OCI-LY1 (cell line): ENCODE measurements at regions not wholly inside any gene's neighbourhood (a gene's known extent, or its start where the extent isn't known, plus 50 kb on each side); places are given as distances from the start of the nearest gene placed in this dataset.

ENCODE experiments used
- H2AFZ ChIP-seq: fragments of 200-600 bp; sonication (generic), shearing (Covaris generic); 2 replicates; pipeline ENCODE4 v1.6.0; 2014; ENCODE audit warnings: antibody characterized with exemption, mild to moderate bottlenecking, low read length
- H3F3A ChIP-seq: fragments of 200-600 bp; sonication (generic), shearing (Covaris generic); 2 replicates; pipeline ENCODE4 v1.6.0; 2014; ENCODE audit warnings: mild to moderate bottlenecking, antibody characterized with exemption, low read length, moderate library complexity; ENCODE audit not compliant: insufficient read depth
- H3K27ac ChIP-seq: fragments of 200-600 bp; sonication (generic); 2 replicates; pipeline ENCODE4 v1.5.1; 2014; ENCODE audit warnings: low read length, mixed run types, mild to moderate bottlenecking, low read depth; ENCODE audit not compliant: poor library complexity, severe bottlenecking
- H3K27me3 ChIP-seq: fragments of 200-600 bp; sonication (generic); 2 replicates; pipeline ENCODE4 v1.6.0; 2014; ENCODE audit warnings: antibody characterized with exemption, mild to moderate bottlenecking, low read length, moderate library complexity; ENCODE audit not compliant: insufficient read depth
- H3K36me3 ChIP-seq: fragments of 200-600 bp; sonication (generic); 2 replicates; pipeline ENCODE4 v1.6.1; 2014; ENCODE audit warnings: mild to moderate bottlenecking, antibody characterized with exemption, low read length, moderate library complexity, mixed read lengths; ENCODE audit not compliant: insufficient read depth
- H3K4me1 ChIP-seq: fragments of 200-600 bp; sonication (generic); 2 replicates; pipeline ENCODE4 v1.5.1; 2014; ENCODE audit warnings: mild to moderate bottlenecking, low read length, moderate library complexity; ENCODE audit not compliant: insufficient read depth, severe bottlenecking
- H3K4me2 ChIP-seq: fragments of 200-600 bp; sonication (generic), shearing (Covaris generic); 2 replicates; pipeline ENCODE4 v1.6.1; 2014; ENCODE audit warnings: low read length
- H3K4me3 ChIP-seq: fragments of 200-600 bp; sonication (generic); 2 replicates; pipeline ENCODE4 v1.5.1; 2014; ENCODE audit warnings: low read length, low read depth, mild to moderate bottlenecking, mixed read lengths; ENCODE audit not compliant: poor library complexity, severe bottlenecking
- H3K79me2 ChIP-seq: fragments of 200-600 bp; shearing (Covaris generic); 2 replicates; pipeline ENCODE4 v1.6.1; 2016; ENCODE audit warnings: mixed run types, low read length, mixed read lengths; ENCODE audit not compliant: insufficient read depth
- H3K9ac ChIP-seq: fragments of 200-600 bp; sonication (generic), shearing (Covaris generic); 2 replicates; pipeline ENCODE4 v1.6.1; 2014; ENCODE audit warnings: mild to moderate bottlenecking, low read length, mixed read lengths
- H3K9me2 ChIP-seq: fragments of 200-600 bp; sonication (generic), shearing (Covaris generic); 2 replicates; pipeline ENCODE4 v1.6.1; 2014; ENCODE audit warnings: low read depth, mild to moderate bottlenecking, low read length, mixed read lengths
- H3K9me3 ChIP-seq: fragments of 200-600 bp; shearing (Covaris generic); 2 replicates; pipeline ENCODE4 v1.6.1; 2014; ENCODE audit warnings: low read length, mixed read lengths
- H4K20me1 ChIP-seq: fragments of 200-600 bp; sonication (generic), shearing (Covaris generic); 2 replicates; pipeline ENCODE4 v1.6.0; 2016; ENCODE audit warnings: mild to moderate bottlenecking, low read length; ENCODE audit not compliant: insufficient read depth
- EZH2 ChIP-seq: fragments of 200-600 bp; sonication (generic), shearing (Covaris generic); IDR thresholded peaks from 2 replicates; pipeline ENCODE4 v1.8.0; 2017; ENCODE audit warnings: borderline replicate concordance, mixed run types, mild to moderate bottlenecking, antibody characterized with exemption, low read length, moderate library complexity, mixed read lengths
- TF ChIP-seq, protein P1 (sequence below): fragments of 200-600 bp; sonication (generic), shearing (Covaris generic); IDR thresholded peaks from 2 replicates; pipeline ENCODE4 v1.5.1; 2017; ENCODE audit warnings: mild to moderate bottlenecking, antibody characterized with exemption, low read length, moderate library complexity, mixed read lengths

GRCh38 chr19:5264453-5264852 lies 76.2 kb downstream of the PTPRS start:
- H3F3A ChIP-seq, result no peaks in the 10 kb centered on the region
- no peak overlapping the region for H3K4me3 ChIP-seq
- no peaks in the 10 kb centered on the region for H3K79me2 ChIP-seq
- no peaks in the 10 kb centered on the region for H4K20me1 ChIP-seq
- H2AFZ ChIP-seq, result no peak overlapping the region
- 0 out of 2 replicates have a peak, but pooled peaks cover 5% of the 10 kb centered on the region for H3K27me3 ChIP-seq
- TF ChIP-seq EZH2, result no peak
- no peaks in the 10 kb centered on the region for H3K9me3 ChIP-seq
- H3K4me2 ChIP-seq, result no peak overlapping the region
- H3K9ac ChIP-seq, result no peak overlapping the region
- H3K27ac ChIP-seq, result no peak overlapping the region
- no peaks in the 10 kb centered on the region for H3K9me2 ChIP-seq
- H3K36me3 ChIP-seq, result no peaks in the 10 kb centered on the region
- H3K4me1 ChIP-seq, result no peaks in the 10 kb centered on the region

DNA sequence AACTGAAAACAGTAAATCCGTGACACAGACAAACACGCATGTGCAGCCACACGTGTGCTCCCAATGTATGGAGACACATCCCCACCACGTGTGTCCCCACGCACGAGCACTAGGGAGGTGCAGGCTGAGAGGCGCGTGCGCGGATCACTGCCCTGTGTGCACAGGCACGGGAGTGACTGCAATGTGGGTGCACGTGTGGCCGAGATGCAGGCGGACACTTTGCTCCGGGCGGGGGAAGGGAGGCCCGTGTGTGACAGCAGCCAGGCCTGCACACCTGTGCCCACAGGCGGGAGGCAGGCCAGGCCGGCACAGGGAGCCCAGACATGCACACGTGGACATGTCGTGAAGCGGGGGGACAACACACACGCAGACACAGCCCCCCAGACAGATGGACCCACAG lies 77.0 kb downstream of the PTPRS start:
- Histone ChIP-seq H3F3A (no peaks in the 10 kb centered on the region), H3K4me3 (no peak overlapping the region), H3K27me3 (0 out of 2 replicates have a peak, but pooled peaks cover 5% of the 10 kb centered on the region), H3K9ac (no peak overlapping the region), H3K9me2 (no peaks in the 10 kb centered on the region), H3K27ac (no peak overlapping the region), H3K79me2 (no peaks in the 10 kb centered on the region), H3K4me2 (no peak overlapping the region), H3K36me3 (no peaks in the 10 kb centered on the region), H3K4me1 (no peaks in the 10 kb centered on the region), H3K9me3 (no peaks in the 10 kb centered on the region), H2AFZ (no peak overlapping the region), H4K20me1 (no peaks in the 10 kb centered on the region)
- no peak for TF ChIP-seq EZH2
- TF ChIP-seq, protein P1, sequence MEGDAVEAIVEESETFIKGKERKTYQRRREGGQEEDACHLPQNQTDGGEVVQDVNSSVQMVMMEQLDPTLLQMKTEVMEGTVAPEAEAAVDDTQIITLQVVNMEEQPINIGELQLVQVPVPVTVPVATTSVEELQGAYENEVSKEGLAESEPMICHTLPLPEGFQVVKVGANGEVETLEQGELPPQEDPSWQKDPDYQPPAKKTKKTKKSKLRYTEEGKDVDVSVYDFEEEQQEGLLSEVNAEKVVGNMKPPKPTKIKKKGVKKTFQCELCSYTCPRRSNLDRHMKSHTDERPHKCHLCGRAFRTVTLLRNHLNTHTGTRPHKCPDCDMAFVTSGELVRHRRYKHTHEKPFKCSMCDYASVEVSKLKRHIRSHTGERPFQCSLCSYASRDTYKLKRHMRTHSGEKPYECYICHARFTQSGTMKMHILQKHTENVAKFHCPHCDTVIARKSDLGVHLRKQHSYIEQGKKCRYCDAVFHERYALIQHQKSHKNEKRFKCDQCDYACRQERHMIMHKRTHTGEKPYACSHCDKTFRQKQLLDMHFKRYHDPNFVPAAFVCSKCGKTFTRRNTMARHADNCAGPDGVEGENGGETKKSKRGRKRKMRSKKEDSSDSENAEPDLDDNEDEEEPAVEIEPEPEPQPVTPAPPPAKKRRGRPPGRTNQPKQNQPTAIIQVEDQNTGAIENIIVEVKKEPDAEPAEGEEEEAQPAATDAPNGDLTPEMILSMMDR, result no peak

- TF ChIP-seq EZH2, result no peak
- TF ChIP-seq, protein P1, result no peak
Observed at GRCh38 chr19:5262721-5263120, 77.9 kb downstream of the PTPRS start.

More at GRCh38 chr19:5262721-5263120, 77.9 kb downstream of the PTPRS start:
- Histone ChIP-seq H3K36me3 (no peaks in the 10 kb centered on the region), H3F3A (no peaks in the 10 kb centered on the region), H4K20me1 (no peaks in the 10 kb centered on the region), H3K79me2 (no peaks in the 10 kb centered on the region), H2AFZ (no peak overlapping the region), H3K4me1 (no peaks in the 10 kb centered on the region), H3K9ac (no peak overlapping the region), H3K9me2 (no peaks in the 10 kb centered on the region), H3K27ac (no peak overlapping the region), H3K9me3 (no peaks in the 10 kb centered on the region), H3K27me3 (0 out of 2 replicates have a peak, but pooled peaks cover 5% of the 10 kb centered on the region), H3K4me3 (no peak overlapping the region), H3K4me2 (no peak overlapping the region)
